Mucosa of gallbladder (tissue), 1 donor: ENCODE measurements at regions not wholly inside any gene's neighbourhood (a gene's known extent, or its start where the extent isn't known, plus 50 kb on each side); places are given as distances from the start of the nearest gene placed in this dataset.

Source experiments
- DNase-seq: peaks from one replicate; pipeline ENCODE4 v3.0.0-alpha.2; 2020; ENCODE audit warnings: low spot score
- donor health status: DM: no; HTN: no; CAD: no.

GRCh38 chr20:22916021-22916842, 118.9 kb upstream of the SSTR4 start:
- DNase-seq, result peak; percentile 22

GRCh38 chr20:22918286-22918983, 116.7 kb upstream of the SSTR4 start:
- DNase-seq, result no peak

GRCh38 chr20:22920898-22921297, 114.2 kb upstream of the SSTR4 start:
- DNase-seq, result no peak

GRCh38 chr20:22921595-22922421, 113.3 kb upstream of the SSTR4 start:
- DNase-seq, result no peak

GRCh38 chr20:22922987-22923386, 112.1 kb upstream of the SSTR4 start:
- no peak for DNase-seq

- DNase-seq, result no peak
Observed at GRCh38 chr20:22924046-22924737, 110.9 kb upstream of the SSTR4 start.

- no peak for DNase-seq
Observed at GRCh38 chr20:22924949-22925612, 110.0 kb upstream of the SSTR4 start.

GRCh38 chr20:22925613-22925983, 109.5 kb upstream of the SSTR4 start:
- DNase-seq, result no peak

- no peak for DNase-seq
Observed at GRCh38 chr20:22927537-22927936, 107.6 kb upstream of the SSTR4 start.

GRCh38 chr20:22928679-22929078, 106.4 kb upstream of the SSTR4 start:
- no peak for DNase-seq

- no peak for DNase-seq
Observed at GRCh38 chr20:22929661-22930060, 105.5 kb upstream of the SSTR4 start.

GRCh38 chr20:22931653-22932608, 103.2 kb upstream of the SSTR4 start:
- DNase-seq, result peak; percentile 72

GRCh38 chr20:22939181-22939580, 95.9 kb upstream of the SSTR4 start:
- DNase-seq, result no peak

- no peak for DNase-seq
Observed at GRCh38 chr20:22940350-22940749, 94.8 kb upstream of the SSTR4 start.

- DNase-seq, result no peak
Observed at GRCh38 chr20:22941550-22941949, 93.6 kb upstream of the SSTR4 start.

GRCh38 chr20:22942742-22943141, 92.4 kb upstream of the SSTR4 start:
- DNase-seq, result no peak

- DNase-seq, result no peak
Observed at GRCh38 chr20:22944062-22944461, 91.0 kb upstream of the SSTR4 start.

- no peak for DNase-seq
Observed at GRCh38 chr20:22944936-22945335, 90.2 kb upstream of the SSTR4 start.

GRCh38 chr20:22946596-22946995, 88.5 kb upstream of the SSTR4 start:
- no peak for DNase-seq
